Head of caudate nucleus (tissue), 42 donors: ENCODE measurements at regions not wholly inside any gene's neighbourhood (a gene's known extent, or its start where the extent isn't known, plus 50 kb on each side); places are given as distances from the start of the nearest gene placed in this dataset.
"Not testable (repeated sequence)": the region's sequence is repeated elsewhere in the genome, so short reads cannot be mapped to it uniquely, and the experiment has no call there.

Source experiments
- DNase-seq, 42 donors: peaks; one replicate each; pipeline versions ENCODE4 v3.0.0 to v3.0.0-alpha.2; 2020 to 2021; ENCODE audit warnings: mixed read lengths in 7 of 42
- intact Hi-C: fragments of 100-400 bp; cut with DNase I; formaldehyde crosslinking; loops from one replicate; pipeline ENCODE4 v1.15.0; 2022

GRCh38 chr15:28789401-28790114 lies 58.9 kb downstream of the GOLGA6L7 start:
- DNase-seq, result peak in 33 of 42 donors; percentile 11 to 82 (median 56)
- intact Hi-C loops, result not testable (repeated sequence)

GRCh38 chr15:28788649-28789400 lies 59.6 kb downstream of the GOLGA6L7 start:
- intact Hi-C loops, DNase-seq: not testable (repeated sequence)

GRCh38 chr15:28788176-28788575 lies 60.3 kb downstream of the GOLGA6L7 start:
- DNase-seq, intact Hi-C loops: not testable (repeated sequence)

- DNase-seq, result no peak
- intact Hi-C loops, result no loop called here
These were observed 61.9 kb downstream of the GOLGA6L7 start for GRCh38 chr15:28786521-28786920.

GRCh38 chr15:28784347-28785163 lies 63.9 kb downstream of the GOLGA6L7 start:
- intact Hi-C loops, DNase-seq: not testable (repeated sequence)

- intact Hi-C loops, result no loop called here
- DNase-seq, result no peak
These were observed 64.6 kb downstream of the GOLGA6L7 start for GRCh38 chr15:28783873-28784272.

- intact Hi-C loops, result no loop called here
- no peak for DNase-seq
These were observed 65.0 kb downstream of the GOLGA6L7 start for GRCh38 chr15:28783466-28783865.

GRCh38 chr15:28778397-28778796 lies 66.2 kb upstream of the GOLGA8M start:
- DNase-seq, intact Hi-C loops: not testable (repeated sequence)

- intact Hi-C loops, DNase-seq: not testable (repeated sequence)
These were observed 60.6 kb upstream of the GOLGA8M start for GRCh38 chr15:28772857-28773256.
